ENCODE measurements at regions not wholly inside any gene's neighbourhood (a gene's known extent, or its start where the extent isn't known, plus 50 kb on each side); places are given as distances from the start of the nearest gene placed in this dataset.

- no peaks in the 10 kb centered on the region for H3K27me3 ChIP-seq (ENCODE audit: low read length)
- H3K9me2 ChIP-seq (replicated peaks; ENCODE audit: low read length): no peaks in the 10 kb centered on the region
- H3K36me3 ChIP-seq (ENCODE audit: low read depth, low read length): no peaks in the 10 kb centered on the region
- POLR2A ChIA-PET (ENCODE audit: unreplicated experiment): no interaction called here
- peaks cover 3% of the 10 kb centered on the region; the same call in 1 of the 2 replicates for H3K4me1 ChIP-seq (ENCODE audit: insufficient read depth, low read length)
- no peak for TF ChIP-seq EZH2 (IDR thresholded peaks at IDR 0.05; ENCODE audit: low read length, unreplicated experiment)
- no peak for TF ChIP-seq EZH2phosphoT487 (IDR thresholded peaks at IDR 0.05; ENCODE audit: borderline replicate concordance, low read length)
- no peak for TF ChIP-seq CTCF (conservative IDR thresholded peaks at IDR 0.05; ENCODE audit: low read depth, low read length)
- ATAC-seq (no peak), DNase-seq (no peak)
- no peaks in the 10 kb centered on the region for H3K79me2 ChIP-seq (ENCODE audit: low read length)
- H3F3A ChIP-seq (ENCODE audit: low read length, unreplicated experiment): no peaks in the 10 kb centered on the region
- no peak overlapping the region for H3K4me3 ChIP-seq (ENCODE audit: low read length)
- H3K4me2 ChIP-seq (ENCODE audit: low read length): no peak overlapping the region
- BruUV-seq (replicated peaks): no TSS peak
- H3K27ac ChIP-seq (ENCODE audit: low read length): no peak overlapping the region
- CTCF ChIA-PET: no interaction called here
- no peaks in the 10 kb centered on the region for H3K9me3 ChIP-seq (ENCODE audit: low read length)
- H3K9ac ChIP-seq (ENCODE audit: low read length): no peak overlapping the region
- H4K20me1 ChIP-seq (ENCODE audit: low read length): no peaks in the 10 kb centered on the region
- intact Hi-C loops (cut with micrococcal nuclease): no loop called here
- no peak overlapping the region for H2AFZ ChIP-seq (ENCODE audit: low read length)
Observed at GRCh38 chr13:104461049-104461448, 1394.8 kb upstream of the SLC10A2 start.

- ChIA-PET CTCF (no interaction called here), POLR2A (ENCODE audit: unreplicated experiment) (no interaction called here)
- Histone ChIP-seq H2AFZ (ENCODE audit: low read length) (no peak overlapping the region), H3K4me3 (ENCODE audit: low read length) (no peak overlapping the region), H3F3A (ENCODE audit: low read length, unreplicated experiment) (no peaks in the 10 kb centered on the region), H3K27me3 (ENCODE audit: low read length) (no peaks in the 10 kb centered on the region), H3K36me3 (ENCODE audit: low read depth, low read length) (no peaks in the 10 kb centered on the region), H3K4me1 (ENCODE audit: insufficient read depth, low read length) (peaks cover under 1% of the 10 kb centered on the region; the same call in 1 of the 2 replicates), H3K4me2 (ENCODE audit: low read length) (no peak overlapping the region), H3K79me2 (ENCODE audit: low read length) (no peaks in the 10 kb centered on the region), H4K20me1 (ENCODE audit: low read length) (no peaks in the 10 kb centered on the region), H3K27ac (ENCODE audit: low read length) (no peak overlapping the region), H3K9me3 (ENCODE audit: low read length) (no peaks in the 10 kb centered on the region), H3K9ac (ENCODE audit: low read length) (no peak overlapping the region), H3K9me2 (replicated peaks; ENCODE audit: low read length) (no peaks in the 10 kb centered on the region)
- TF ChIP-seq EZH2phosphoT487 (IDR thresholded peaks at IDR 0.05; ENCODE audit: borderline replicate concordance, low read length) (no peak), CTCF (conservative IDR thresholded peaks at IDR 0.05; ENCODE audit: low read depth, low read length) (no peak), EZH2 (IDR thresholded peaks at IDR 0.05; ENCODE audit: low read length, unreplicated experiment) (no peak)
- peak; percentile 19 for DNase-seq
- no peak for ATAC-seq
- BruUV-seq (replicated peaks): no TSS peak
- intact Hi-C loops (cut with micrococcal nuclease): no loop called here
Observed at GRCh38 chr13:104460554-104460953, 1394.3 kb upstream of the SLC10A2 start.

GRCh38 chr13:104450006-104450405 lies 1383.8 kb upstream of the SLC10A2 start:
- no peak overlapping the region for H3K4me2 ChIP-seq (ENCODE audit: low read length)
- TF ChIP-seq EZH2phosphoT487 (IDR thresholded peaks at IDR 0.05; ENCODE audit: borderline replicate concordance, low read length) (no peak), EZH2 (IDR thresholded peaks at IDR 0.05; ENCODE audit: low read length, unreplicated experiment) (no peak), CTCF (conservative IDR thresholded peaks at IDR 0.05; ENCODE audit: low read depth, low read length) (no peak)
- intact Hi-C loops (cut with micrococcal nuclease): no loop called here
- H3K79me2 ChIP-seq (ENCODE audit: low read length): no peaks in the 10 kb centered on the region
- H3K27me3 ChIP-seq (ENCODE audit: low read length): no peaks in the 10 kb centered on the region
- no peaks in the 10 kb centered on the region for H3K9me3 ChIP-seq (ENCODE audit: low read length)
- POLR2A ChIA-PET (ENCODE audit: unreplicated experiment): no interaction called here
- DNase-seq (no peak), ATAC-seq (no peak)
- no TSS peak for BruUV-seq (replicated peaks)
- H3K27ac ChIP-seq (ENCODE audit: low read length): no peak overlapping the region
- CTCF ChIA-PET: no interaction called here
- H3K36me3 ChIP-seq (ENCODE audit: low read depth, low read length): no peaks in the 10 kb centered on the region
- no peaks in the 10 kb centered on the region for H4K20me1 ChIP-seq (ENCODE audit: low read length)
- no peaks in the 10 kb centered on the region for H3K4me1 ChIP-seq (ENCODE audit: insufficient read depth, low read length)
- no peak overlapping the region for H3K9ac ChIP-seq (ENCODE audit: low read length)
- H3K9me2 ChIP-seq (replicated peaks; ENCODE audit: low read length): no peaks in the 10 kb centered on the region
- no peaks in the 10 kb centered on the region for H3F3A ChIP-seq (ENCODE audit: low read length, unreplicated experiment)
- H2AFZ ChIP-seq (ENCODE audit: low read length): no peak overlapping the region
- no peak overlapping the region for H3K4me3 ChIP-seq (ENCODE audit: low read length)
